ENCODE measurements at regions not wholly inside any gene's neighbourhood (a gene's known extent, or its start where the extent isn't known, plus 50 kb on each side); places are given as distances from the start of the nearest gene placed in this dataset.

GRCh38 chr18:45249246-45249661 is 366.0 kb upstream of the SLC14A2 start:
- TF ChIP-seq CTCF (IDR thresholded peaks at IDR 0.05): no peak
- TF ChIP-seq POLR2A (IDR thresholded peaks at IDR 0.05): no peak

Data from right lobe of liver (tissue), 4 donors.